ENCODE measurements at regions not wholly inside any gene's neighbourhood (a gene's known extent, or its start where the extent isn't known, plus 50 kb on each side); places are given as distances from the start of the nearest gene placed in this dataset.
"Not testable (repeated sequence)": the region's sequence is repeated elsewhere in the genome, so short reads cannot be mapped to it uniquely, and the experiment has no call there.

DNA sequence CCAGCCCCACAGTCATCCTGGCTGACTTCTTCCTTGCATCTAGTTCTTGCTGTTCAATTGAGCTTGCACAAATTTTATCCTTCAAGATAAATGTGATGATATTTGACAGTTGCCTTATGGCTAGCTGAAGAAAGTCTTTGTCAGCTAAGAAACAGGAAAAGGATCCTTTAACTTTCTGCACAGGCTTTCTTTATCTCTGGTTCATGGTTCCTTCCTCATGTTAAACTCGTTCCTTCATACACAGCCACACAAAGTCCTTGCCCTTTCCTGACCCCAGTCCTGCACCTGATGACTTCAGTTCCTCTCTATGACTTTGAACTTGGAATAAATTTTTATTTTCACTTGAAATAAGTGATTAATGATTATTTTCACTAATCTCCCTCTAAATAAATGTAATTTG, 132.5 kb upstream of the PRSS3 start:
- Mint-ChIP-seq H3K9me3 (peaks cover 10 to 12% of the 10 kb centered on the region in 2 experiments; a peak in 4 of 5 replicates), H3K36me3 (ENCODE audit: insufficient read depth in 1 of 3, low read depth in 3 of 3) (peaks cover 0 to 7% (median 4%) of the 10 kb centered on the region in 3 experiments; a peak in 5 of 7 replicates), H3K4me3 (no peak overlapping the region), H3K27ac (no peak overlapping the region), H3K27me3 (ENCODE audit: low read depth) (peaks cover 34% of the 10 kb centered on the region), H3K4me1 (no peaks in the 10 kb centered on the region)
- no peak overlapping the region for H3K23ac ChIP-seq (ENCODE audit: insufficient read length, low read depth, low read length)
- DNase-seq: no peak
- no peak overlapping the region for H3K4ac ChIP-seq (ENCODE audit: low read depth, low read length)
- no peak overlapping the region for H3T11ph ChIP-seq (ENCODE audit: low read length)
- no peak overlapping the region for H2BK20ac ChIP-seq (ENCODE audit: low read depth, low read length, poor library complexity, severe bottlenecking)
- no peak overlapping the region for H2BK5ac ChIP-seq (ENCODE audit: insufficient read length, low read length)
- TF ChIP-seq, protein P1, sequence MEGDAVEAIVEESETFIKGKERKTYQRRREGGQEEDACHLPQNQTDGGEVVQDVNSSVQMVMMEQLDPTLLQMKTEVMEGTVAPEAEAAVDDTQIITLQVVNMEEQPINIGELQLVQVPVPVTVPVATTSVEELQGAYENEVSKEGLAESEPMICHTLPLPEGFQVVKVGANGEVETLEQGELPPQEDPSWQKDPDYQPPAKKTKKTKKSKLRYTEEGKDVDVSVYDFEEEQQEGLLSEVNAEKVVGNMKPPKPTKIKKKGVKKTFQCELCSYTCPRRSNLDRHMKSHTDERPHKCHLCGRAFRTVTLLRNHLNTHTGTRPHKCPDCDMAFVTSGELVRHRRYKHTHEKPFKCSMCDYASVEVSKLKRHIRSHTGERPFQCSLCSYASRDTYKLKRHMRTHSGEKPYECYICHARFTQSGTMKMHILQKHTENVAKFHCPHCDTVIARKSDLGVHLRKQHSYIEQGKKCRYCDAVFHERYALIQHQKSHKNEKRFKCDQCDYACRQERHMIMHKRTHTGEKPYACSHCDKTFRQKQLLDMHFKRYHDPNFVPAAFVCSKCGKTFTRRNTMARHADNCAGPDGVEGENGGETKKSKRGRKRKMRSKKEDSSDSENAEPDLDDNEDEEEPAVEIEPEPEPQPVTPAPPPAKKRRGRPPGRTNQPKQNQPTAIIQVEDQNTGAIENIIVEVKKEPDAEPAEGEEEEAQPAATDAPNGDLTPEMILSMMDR (conservative IDR thresholded peaks at IDR 0.05): no peak
- H4K91ac ChIP-seq (ENCODE audit: insufficient read length, low read depth, low read length): no peak overlapping the region
- no peak overlapping the region for H3K9ac ChIP-seq (ENCODE audit: extremely low read depth, insufficient read length, low read length)
- H2BK120ac ChIP-seq (ENCODE audit: low read depth, low read length, poor library complexity, severe bottlenecking): no peak overlapping the region
- H3K27ac ChIP-seq (ENCODE audit: insufficient read length, low read depth, low read length): no peak overlapping the region
- H3K79me1 ChIP-seq (ENCODE audit: insufficient read depth, low read depth, low read length, poor library complexity, severe bottlenecking): no peaks in the 10 kb centered on the region
- H3K79me2 ChIP-seq (ENCODE audit: insufficient read depth, low read length): no peaks in the 10 kb centered on the region
- H3K4me1 ChIP-seq (ENCODE audit: insufficient read depth, low read length): no peaks in the 10 kb centered on the region
- no peaks in the 10 kb centered on the region for H4K20me1 ChIP-seq (ENCODE audit: control insufficient read depth, insufficient read depth, insufficient read length)
- H3K4me2 ChIP-seq (ENCODE audit: insufficient read depth, insufficient read length, low read length): no peak overlapping the region
- no CpG with 5 or more reads among the region's 1 CpG for WGBS (ENCODE audit: extremely low coverage, insufficient read length, low lambda C conversion rate)
- H2BK12ac ChIP-seq (ENCODE audit: insufficient read length, low read depth, low read length): no peak overlapping the region
- H3K9me3 ChIP-seq (ENCODE audit: control insufficient read depth, low read depth, low read length): no peaks in the 10 kb centered on the region
- no peak overlapping the region for H3K56ac ChIP-seq (ENCODE audit: insufficient read length, low read depth, low read length)
- H2AK5ac ChIP-seq (ENCODE audit: insufficient read length, low read length): no peak overlapping the region
- no peak overlapping the region for H3K14ac ChIP-seq (ENCODE audit: insufficient read depth, low read length)
- no peak overlapping the region for H4K8ac ChIP-seq (replicated peaks; ENCODE audit: insufficient read length, low read depth, low read length)
- no peak overlapping the region for H2AFZ ChIP-seq (ENCODE audit: low read length)
- H2BK15ac ChIP-seq (ENCODE audit: low read depth, low read length): no peak overlapping the region
- H4K5ac ChIP-seq (ENCODE audit: insufficient read length, low read depth, low read length): no peak overlapping the region
- H3K18ac ChIP-seq (ENCODE audit: insufficient read length, low read depth, low read length): no peak overlapping the region
- H3K23me2 ChIP-seq (ENCODE audit: insufficient read length, low read depth, low read length, poor library complexity, severe bottlenecking): no peaks in the 10 kb centered on the region
- no peaks in the 10 kb centered on the region for H3K27me3 ChIP-seq (ENCODE audit: insufficient read depth, low read length)

GRCh38 chr9:33676194-33676745, 119.1 kb upstream of the PRSS3 start:
- Mint-ChIP-seq H3K4me3 (peak overlapping the region; percentile 77 to 93), H3K27me3 (ENCODE audit: low read depth) (peaks cover 16% of the 10 kb centered on the region), H3K27ac (peak overlapping the region; percentile 41 to 96 (median 78); a peak in 6 of 7 replicates), H3K4me1 (peaks cover 13 to 16% of the 10 kb centered on the region in 2 experiments)
- H2BK120ac ChIP-seq (ENCODE audit: low read depth, low read length, poor library complexity, severe bottlenecking); H4K8ac ChIP-seq (replicated peaks; ENCODE audit: insufficient read length, low read depth, low read length); H3K4ac ChIP-seq (ENCODE audit: low read depth, low read length); H2BK20ac ChIP-seq (ENCODE audit: low read depth, low read length, poor library complexity, severe bottlenecking); H2AK5ac ChIP-seq (ENCODE audit: insufficient read length, low read length); H3K9me3 Mint-ChIP-seq; H3K9me3 ChIP-seq (ENCODE audit: control insufficient read depth, low read depth, low read length); DNase-seq; H3K36me3 Mint-ChIP-seq (ENCODE audit: insufficient read depth in 1 of 3, low read depth in 3 of 3); H3K23ac ChIP-seq (ENCODE audit: insufficient read length, low read depth, low read length); H3T11ph ChIP-seq (ENCODE audit: low read length); H3K79me1 ChIP-seq (ENCODE audit: insufficient read depth, low read depth, low read length, poor library complexity, severe bottlenecking); H3K56ac ChIP-seq (ENCODE audit: insufficient read length, low read depth, low read length); H3K27ac ChIP-seq (ENCODE audit: insufficient read length, low read depth, low read length); H4K91ac ChIP-seq (ENCODE audit: insufficient read length, low read depth, low read length); H2BK12ac ChIP-seq (ENCODE audit: insufficient read length, low read depth, low read length); H3K4me1 ChIP-seq (ENCODE audit: insufficient read depth, low read length); H3K79me2 ChIP-seq (ENCODE audit: insufficient read depth, low read length); H4K20me1 ChIP-seq (ENCODE audit: control insufficient read depth, insufficient read depth, insufficient read length); H2BK5ac ChIP-seq (ENCODE audit: insufficient read length, low read length); H3K18ac ChIP-seq (ENCODE audit: insufficient read length, low read depth, low read length); H4K5ac ChIP-seq (ENCODE audit: insufficient read length, low read depth, low read length); H2BK15ac ChIP-seq (ENCODE audit: low read depth, low read length); H3K27me3 ChIP-seq (ENCODE audit: insufficient read depth, low read length); H3K23me2 ChIP-seq (ENCODE audit: insufficient read length, low read depth, low read length, poor library complexity, severe bottlenecking): not testable (repeated sequence)
- H3K14ac ChIP-seq (ENCODE audit: insufficient read depth, low read length): peak overlapping the region; percentile 73; the same call in 1 of the 2 replicates
- peak overlapping the region; percentile 87 for H2AFZ ChIP-seq (ENCODE audit: low read length)
- peak overlapping the region; percentile 74 for H3K4me2 ChIP-seq (ENCODE audit: insufficient read depth, insufficient read length, low read length)
- H3K9ac ChIP-seq (ENCODE audit: extremely low read depth, insufficient read length, low read length): peak overlapping the region; percentile 51
- WGBS (ENCODE audit: extremely low coverage, insufficient read length, low lambda C conversion rate): no CpG with 5 or more reads among the region's 8 CpGs
